ENCODE measurements at regions not wholly inside any gene's neighbourhood (a gene's known extent, or its start where the extent isn't known, plus 50 kb on each side); places are given as distances from the start of the nearest gene placed in this dataset.

DNA sequence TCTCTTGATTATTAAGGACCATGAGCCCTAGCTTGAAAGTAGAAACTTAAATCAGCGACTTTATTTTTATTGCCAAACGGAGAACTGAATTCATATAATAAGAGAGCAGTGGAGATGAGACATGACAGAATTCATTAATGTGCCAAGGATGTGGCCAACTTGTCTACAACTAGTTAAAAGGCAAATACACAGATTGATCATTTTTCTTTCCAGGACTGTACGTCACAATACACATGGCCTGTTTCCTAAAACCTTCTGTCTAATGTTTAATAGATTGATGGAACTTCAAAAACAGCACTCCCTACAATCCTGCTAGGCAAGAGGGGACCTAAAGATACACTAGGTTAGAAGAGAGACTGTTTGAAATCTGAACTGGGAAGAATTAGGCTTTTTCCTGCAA, 647.8 kb downstream of the SATB2 start:
- TF ChIP-seq, protein P1, sequence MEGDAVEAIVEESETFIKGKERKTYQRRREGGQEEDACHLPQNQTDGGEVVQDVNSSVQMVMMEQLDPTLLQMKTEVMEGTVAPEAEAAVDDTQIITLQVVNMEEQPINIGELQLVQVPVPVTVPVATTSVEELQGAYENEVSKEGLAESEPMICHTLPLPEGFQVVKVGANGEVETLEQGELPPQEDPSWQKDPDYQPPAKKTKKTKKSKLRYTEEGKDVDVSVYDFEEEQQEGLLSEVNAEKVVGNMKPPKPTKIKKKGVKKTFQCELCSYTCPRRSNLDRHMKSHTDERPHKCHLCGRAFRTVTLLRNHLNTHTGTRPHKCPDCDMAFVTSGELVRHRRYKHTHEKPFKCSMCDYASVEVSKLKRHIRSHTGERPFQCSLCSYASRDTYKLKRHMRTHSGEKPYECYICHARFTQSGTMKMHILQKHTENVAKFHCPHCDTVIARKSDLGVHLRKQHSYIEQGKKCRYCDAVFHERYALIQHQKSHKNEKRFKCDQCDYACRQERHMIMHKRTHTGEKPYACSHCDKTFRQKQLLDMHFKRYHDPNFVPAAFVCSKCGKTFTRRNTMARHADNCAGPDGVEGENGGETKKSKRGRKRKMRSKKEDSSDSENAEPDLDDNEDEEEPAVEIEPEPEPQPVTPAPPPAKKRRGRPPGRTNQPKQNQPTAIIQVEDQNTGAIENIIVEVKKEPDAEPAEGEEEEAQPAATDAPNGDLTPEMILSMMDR (conservative IDR thresholded peaks at IDR 0.05; ENCODE audit: low read depth, low read length) = no peak
- no peak for TF ChIP-seq EZH2 (IDR thresholded peaks at IDR 0.05; ENCODE audit: low read length, unreplicated experiment)

All from PC-3 (cell line).